ENCODE measurements at regions not wholly inside any gene's neighbourhood (a gene's known extent, or its start where the extent isn't known, plus 50 kb on each side); places are given as distances from the start of the nearest gene placed in this dataset.
A peak's percentile ranks its signal among the peaks of the same experiment; 100 is the strongest.

DNA sequence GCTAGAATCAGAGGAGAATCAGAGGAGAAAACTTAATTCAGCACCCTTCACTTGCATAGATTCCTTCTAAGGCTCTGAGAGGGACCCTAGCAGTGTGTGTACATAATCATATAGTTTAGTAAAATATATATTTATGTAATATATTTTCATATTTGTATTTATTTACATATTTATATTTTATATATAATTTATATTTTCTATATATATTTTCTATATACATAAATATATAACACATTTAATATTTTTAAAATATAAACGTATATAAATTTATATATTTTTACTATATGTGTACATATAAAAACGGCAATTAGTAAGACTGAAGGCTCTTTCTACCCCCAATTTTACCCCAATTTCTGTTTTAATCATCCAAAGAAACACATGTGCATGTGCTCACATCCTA is 80.3 kb downstream of the NXPE2 start:
- Mint-ChIP-seq H3K27ac (ENCODE audit: unreplicated experiment) (no peak overlapping the region), H3K27me3 (ENCODE audit: low read depth) (peaks cover 44% of the 10 kb centered on the region), H3K4me3 (ENCODE audit: unreplicated experiment) (no peak overlapping the region), H3K9me3 (ENCODE audit: low read depth) (no peaks in the 10 kb centered on the region), H3K4me1 (ENCODE audit: low read depth) (no peaks in the 10 kb centered on the region), H3K36me3 (ENCODE audit: low read depth) (no peaks in the 10 kb centered on the region)
- DNase-seq (ENCODE audit: low spot score) = no peak
- TF ChIP-seq CTCF (IDR thresholded peaks at IDR 0.05) = no peak

GRCh38 chr11:114762408-114762807 is 84.1 kb downstream of the NXPE2 start:
- Mint-ChIP-seq H3K4me1 (ENCODE audit: low read depth) (no peaks in the 10 kb centered on the region), H3K27ac (ENCODE audit: unreplicated experiment) (no peak overlapping the region), H3K4me3 (ENCODE audit: unreplicated experiment) (no peak overlapping the region), H3K9me3 (ENCODE audit: low read depth) (no peaks in the 10 kb centered on the region), H3K36me3 (ENCODE audit: low read depth) (no peaks in the 10 kb centered on the region), H3K27me3 (ENCODE audit: low read depth) (peaks cover 42% of the 10 kb centered on the region)
- no peak for DNase-seq (ENCODE audit: low spot score)
- peak; percentile 87 for TF ChIP-seq CTCF (IDR thresholded peaks at IDR 0.05)

DNA sequence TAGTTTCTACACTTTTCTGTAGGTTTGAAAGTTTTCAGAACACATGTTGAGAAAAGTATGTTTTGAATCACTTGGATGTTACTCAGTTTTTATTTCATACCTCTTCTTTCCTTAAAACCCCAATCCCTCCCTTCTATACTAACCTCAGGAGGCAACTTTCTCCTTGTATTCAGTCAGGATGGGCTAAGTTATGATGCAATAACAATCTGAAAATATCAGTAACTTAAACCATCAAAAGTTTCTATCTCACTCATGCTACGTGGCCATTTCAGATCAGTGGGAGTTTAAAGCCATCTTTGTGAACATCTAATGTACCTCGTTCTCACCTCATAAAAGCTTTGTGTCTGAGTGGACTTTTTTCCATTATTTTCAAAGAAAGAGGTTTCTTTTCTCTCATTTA is 86.2 kb downstream of the NXPE2 start:
- Mint-ChIP-seq H3K27ac (ENCODE audit: unreplicated experiment) (no peak overlapping the region), H3K27me3 (ENCODE audit: low read depth) (peaks cover 34% of the 10 kb centered on the region), H3K4me1 (ENCODE audit: low read depth) (no peaks in the 10 kb centered on the region), H3K4me3 (ENCODE audit: unreplicated experiment) (no peak overlapping the region), H3K9me3 (ENCODE audit: low read depth) (no peaks in the 10 kb centered on the region), H3K36me3 (ENCODE audit: low read depth) (no peaks in the 10 kb centered on the region)
- no peak for TF ChIP-seq CTCF (IDR thresholded peaks at IDR 0.05)
- no peak for DNase-seq (ENCODE audit: low spot score)

- DNase-seq (ENCODE audit: low spot score) = no peak
- no peaks in the 10 kb centered on the region for H3K4me1 Mint-ChIP-seq (ENCODE audit: low read depth)
- no peaks in the 10 kb centered on the region for H3K9me3 Mint-ChIP-seq (ENCODE audit: low read depth)
- no peak for TF ChIP-seq CTCF (IDR thresholded peaks at IDR 0.05)
- no peak overlapping the region for H3K27ac Mint-ChIP-seq (ENCODE audit: unreplicated experiment)
- H3K4me3 Mint-ChIP-seq (ENCODE audit: unreplicated experiment) = no peak overlapping the region
- H3K27me3 Mint-ChIP-seq (ENCODE audit: low read depth) = peaks cover 43% of the 10 kb centered on the region
- no peaks in the 10 kb centered on the region for H3K36me3 Mint-ChIP-seq (ENCODE audit: low read depth)
These were observed 92.8 kb downstream of the NXPE2 start for GRCh38 chr11:114771172-114771571.

GRCh38 chr11:114773541-114774338 is 95.4 kb downstream of the NXPE2 start:
- H3K4me3 Mint-ChIP-seq (ENCODE audit: unreplicated experiment) = no peak overlapping the region
- H3K4me1 Mint-ChIP-seq (ENCODE audit: low read depth) = no peaks in the 10 kb centered on the region
- no peak for DNase-seq (ENCODE audit: low spot score)
- no peak overlapping the region for H3K27ac Mint-ChIP-seq (ENCODE audit: unreplicated experiment)
- no peaks in the 10 kb centered on the region for H3K9me3 Mint-ChIP-seq (ENCODE audit: low read depth)
- no peaks in the 10 kb centered on the region for H3K36me3 Mint-ChIP-seq (ENCODE audit: low read depth)
- peaks cover 43% of the 10 kb centered on the region for H3K27me3 Mint-ChIP-seq (ENCODE audit: low read depth)
- TF ChIP-seq CTCF (IDR thresholded peaks at IDR 0.05) = no peak
